ENCODE measurements at regions not wholly inside any gene's neighbourhood (a gene's known extent, or its start where the extent isn't known, plus 50 kb on each side); places are given as distances from the start of the nearest gene placed in this dataset.
"Not testable (repeated sequence)": the region's sequence is repeated elsewhere in the genome, so short reads cannot be mapped to it uniquely, and the experiment has no call there.

- H3K27me3 ChIP-seq (ENCODE audit: control insufficient read depth, low read length) = no peaks in the 10 kb centered on the region
- H3K4me3 ChIP-seq (ENCODE audit: low read length) = no peak overlapping the region
- peaks cover 11% of the 10 kb centered on the region for H3K4me1 ChIP-seq (ENCODE audit: control insufficient read depth, low read length)
- no peak overlapping the region for H3K27ac ChIP-seq (ENCODE audit: low read depth, low read length)
- no peaks in the 10 kb centered on the region for H3K79me2 ChIP-seq (ENCODE audit: control insufficient read depth, low read length)
- TF ChIP-seq, protein P1, sequence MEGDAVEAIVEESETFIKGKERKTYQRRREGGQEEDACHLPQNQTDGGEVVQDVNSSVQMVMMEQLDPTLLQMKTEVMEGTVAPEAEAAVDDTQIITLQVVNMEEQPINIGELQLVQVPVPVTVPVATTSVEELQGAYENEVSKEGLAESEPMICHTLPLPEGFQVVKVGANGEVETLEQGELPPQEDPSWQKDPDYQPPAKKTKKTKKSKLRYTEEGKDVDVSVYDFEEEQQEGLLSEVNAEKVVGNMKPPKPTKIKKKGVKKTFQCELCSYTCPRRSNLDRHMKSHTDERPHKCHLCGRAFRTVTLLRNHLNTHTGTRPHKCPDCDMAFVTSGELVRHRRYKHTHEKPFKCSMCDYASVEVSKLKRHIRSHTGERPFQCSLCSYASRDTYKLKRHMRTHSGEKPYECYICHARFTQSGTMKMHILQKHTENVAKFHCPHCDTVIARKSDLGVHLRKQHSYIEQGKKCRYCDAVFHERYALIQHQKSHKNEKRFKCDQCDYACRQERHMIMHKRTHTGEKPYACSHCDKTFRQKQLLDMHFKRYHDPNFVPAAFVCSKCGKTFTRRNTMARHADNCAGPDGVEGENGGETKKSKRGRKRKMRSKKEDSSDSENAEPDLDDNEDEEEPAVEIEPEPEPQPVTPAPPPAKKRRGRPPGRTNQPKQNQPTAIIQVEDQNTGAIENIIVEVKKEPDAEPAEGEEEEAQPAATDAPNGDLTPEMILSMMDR (IDR thresholded peaks at IDR 0.05; ENCODE audit: low read depth, low read length, poor library complexity, severe bottlenecking) = no peak
- TF ChIP-seq EZH2phosphoT487 (IDR thresholded peaks at IDR 0.05; ENCODE audit: borderline replicate concordance, low read length) = no peak
- no peaks in the 10 kb centered on the region for H3K36me3 ChIP-seq (ENCODE audit: control insufficient read depth, low read length)
- H3K9me2 ChIP-seq (replicated peaks; ENCODE audit: control insufficient read depth, low read length) = no peaks in the 10 kb centered on the region
- no peaks in the 10 kb centered on the region for H3F3A ChIP-seq (ENCODE audit: control insufficient read depth, insufficient read depth)
- H4K20me1 ChIP-seq (ENCODE audit: control insufficient read depth, insufficient read depth, low read depth, low read length) = no peaks in the 10 kb centered on the region
- H3K4me2 ChIP-seq (ENCODE audit: low read length) = no peak overlapping the region
- no peaks in the 10 kb centered on the region for H3K9me3 ChIP-seq (ENCODE audit: control insufficient read depth, insufficient read depth, low read length)
Measured at GRCh38 chr13:103614761-103615160, 548.5 kb upstream of the SLC10A2 start.

GRCh38 chr13:103607995-103608394, 541.8 kb upstream of the SLC10A2 start:
- Histone ChIP-seq H3K27ac (ENCODE audit: low read depth, low read length) (no peak overlapping the region), H4K20me1 (ENCODE audit: control insufficient read depth, insufficient read depth, low read depth, low read length) (no peaks in the 10 kb centered on the region)
- no peak for TF ChIP-seq EZH2phosphoT487 (IDR thresholded peaks at IDR 0.05; ENCODE audit: borderline replicate concordance, low read length)
- TF ChIP-seq, protein P1 (IDR thresholded peaks at IDR 0.05; ENCODE audit: low read depth, low read length, poor library complexity, severe bottlenecking) = no peak

DNA sequence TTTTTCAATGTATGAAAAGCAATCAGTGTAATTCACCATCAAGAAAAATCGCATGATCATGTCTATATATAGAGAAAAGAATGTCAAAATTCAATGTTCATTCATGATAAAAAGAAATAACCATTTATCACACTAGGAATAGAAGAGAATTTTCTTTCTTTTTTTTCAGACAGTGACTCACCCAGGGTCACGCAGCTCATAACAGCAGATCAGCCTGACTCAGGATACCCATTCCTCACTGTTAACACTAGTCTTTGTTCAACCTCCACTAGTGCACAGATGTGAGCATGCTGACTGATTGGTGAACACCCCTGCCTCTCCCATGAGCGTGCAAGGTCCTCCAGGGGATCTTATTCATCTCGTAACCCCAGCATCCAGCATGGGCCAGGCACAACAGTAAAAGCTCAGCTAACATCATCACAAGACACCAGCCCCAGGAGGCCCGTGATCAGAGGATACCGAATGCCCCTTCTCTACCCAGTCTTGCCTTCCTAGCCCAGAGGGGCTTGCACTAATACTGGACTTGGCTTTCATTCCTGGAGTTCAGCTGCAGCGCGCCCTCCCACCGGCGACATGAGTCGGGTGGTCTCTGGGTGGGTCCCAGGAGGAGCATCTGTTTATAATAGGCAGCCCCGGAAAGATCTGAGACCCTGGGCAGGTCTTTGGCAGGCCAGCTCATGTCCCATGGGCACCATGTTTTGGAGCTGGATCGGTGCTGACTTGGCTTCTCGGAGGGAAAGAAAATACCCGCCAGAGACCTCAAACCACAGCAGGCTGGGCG, 539.5 kb upstream of the SLC10A2 start:
- H4K20me1 ChIP-seq (ENCODE audit: control insufficient read depth, insufficient read depth, low read depth, low read length) = no peaks in the 10 kb centered on the region
- no peaks in the 10 kb centered on the region for H3K9me3 ChIP-seq (ENCODE audit: control insufficient read depth, insufficient read depth, low read length)
- H3K79me2 ChIP-seq (ENCODE audit: control insufficient read depth, low read length) = no peaks in the 10 kb centered on the region
- no peak overlapping the region for H3K4me3 ChIP-seq (ENCODE audit: low read length)
- no peaks in the 10 kb centered on the region for H3F3A ChIP-seq (ENCODE audit: control insufficient read depth, insufficient read depth)
- no peaks in the 10 kb centered on the region for H3K9me2 ChIP-seq (replicated peaks; ENCODE audit: control insufficient read depth, low read length)
- no peak for TF ChIP-seq EZH2phosphoT487 (IDR thresholded peaks at IDR 0.05; ENCODE audit: borderline replicate concordance, low read length)
- TF ChIP-seq, protein P1 (IDR thresholded peaks at IDR 0.05; ENCODE audit: low read depth, low read length, poor library complexity, severe bottlenecking) = no peak
- no peaks in the 10 kb centered on the region for H3K36me3 ChIP-seq (ENCODE audit: control insufficient read depth, low read length)
- peaks cover 14% of the 10 kb centered on the region for H3K4me1 ChIP-seq (ENCODE audit: control insufficient read depth, low read length)
- H3K27ac ChIP-seq (ENCODE audit: low read depth, low read length) = no peak overlapping the region
- H3K4me2 ChIP-seq (ENCODE audit: low read length) = no peak overlapping the region
- no peaks in the 10 kb centered on the region for H3K27me3 ChIP-seq (ENCODE audit: control insufficient read depth, low read length)

More at GRCh38 chr13:103607995-103608394, 541.8 kb upstream of the SLC10A2 start:
- Histone ChIP-seq H3K9me2 (replicated peaks; ENCODE audit: control insufficient read depth, low read length) (no peaks in the 10 kb centered on the region), H3K4me2 (ENCODE audit: low read length) (no peak overlapping the region), H3K27me3 (ENCODE audit: control insufficient read depth, low read length) (no peaks in the 10 kb centered on the region), H3K4me1 (ENCODE audit: control insufficient read depth, low read length) (peaks cover 14% of the 10 kb centered on the region), H3F3A (ENCODE audit: control insufficient read depth, insufficient read depth) (no peaks in the 10 kb centered on the region), H3K9me3 (ENCODE audit: control insufficient read depth, insufficient read depth, low read length) (no peaks in the 10 kb centered on the region), H3K79me2 (ENCODE audit: control insufficient read depth, low read length) (no peaks in the 10 kb centered on the region), H3K36me3 (ENCODE audit: control insufficient read depth, low read length) (no peaks in the 10 kb centered on the region), H3K4me3 (ENCODE audit: low read length) (no peak overlapping the region)

DNA sequence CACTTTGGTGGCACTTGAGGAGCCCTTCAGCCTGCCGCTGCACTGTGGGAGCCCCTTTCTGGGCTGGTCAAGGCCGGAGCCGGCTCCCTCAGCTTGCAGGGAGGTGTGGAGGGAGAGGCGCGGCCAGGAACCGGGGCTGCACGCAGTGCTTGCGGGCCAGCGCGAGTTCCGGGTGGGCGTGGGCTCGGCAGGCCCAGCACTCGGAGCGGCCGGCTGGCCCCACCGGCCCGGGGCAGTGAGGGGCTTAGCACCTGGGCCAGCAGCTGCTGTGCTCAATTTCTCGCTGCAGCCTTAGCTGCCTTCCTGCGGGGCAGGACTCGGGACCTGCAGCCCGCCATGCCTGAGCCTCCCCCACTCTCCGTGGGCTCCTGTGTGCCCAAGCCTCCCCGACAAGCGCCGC, 533.7 kb upstream of the SLC10A2 start:
- H3K4me2 ChIP-seq (ENCODE audit: low read length); H4K20me1 ChIP-seq (ENCODE audit: control insufficient read depth, insufficient read depth, low read depth, low read length); H3K4me3 ChIP-seq (ENCODE audit: low read length); H3K9me3 ChIP-seq (ENCODE audit: control insufficient read depth, insufficient read depth, low read length); H3K27me3 ChIP-seq (ENCODE audit: control insufficient read depth, low read length); H3K27ac ChIP-seq (ENCODE audit: low read depth, low read length); H3K9me2 ChIP-seq (replicated peaks; ENCODE audit: control insufficient read depth, low read length); H3K79me2 ChIP-seq (ENCODE audit: control insufficient read depth, low read length); H3K36me3 ChIP-seq (ENCODE audit: control insufficient read depth, low read length); H3F3A ChIP-seq (ENCODE audit: control insufficient read depth, insufficient read depth); H3K4me1 ChIP-seq (ENCODE audit: control insufficient read depth, low read length): not testable (repeated sequence)
